ENCODE measurements at regions not wholly inside any gene's neighbourhood (a gene's known extent, or its start where the extent isn't known, plus 50 kb on each side); places are given as distances from the start of the nearest gene placed in this dataset.

DNA sequence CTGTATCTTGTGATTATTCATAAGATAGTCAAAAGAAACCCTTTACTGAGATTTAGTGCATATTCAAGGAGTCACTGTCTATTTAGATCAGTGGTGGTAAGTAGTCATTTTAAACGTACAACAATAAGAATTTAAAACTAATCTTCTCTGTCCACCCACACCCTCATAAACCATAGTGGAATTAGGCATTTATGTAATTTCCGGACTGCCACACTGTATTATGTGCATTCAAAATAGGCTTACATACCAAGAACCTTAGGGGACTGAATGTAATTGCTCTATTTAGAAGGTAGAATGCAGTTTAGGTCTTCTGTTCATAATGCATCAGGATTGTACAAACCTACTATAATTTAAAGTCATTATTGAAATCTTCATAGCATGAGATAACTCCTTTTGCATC lies 685.4 kb downstream of the TENT5A start:
- Mint-ChIP-seq H3K27ac (no peak overlapping the region), H3K4me3 (no peak overlapping the region), H3K27me3 (no peaks in the 10 kb centered on the region), H3K4me1 (ENCODE audit: low read depth) (no peaks in the 10 kb centered on the region), H3K9me3 (peaks cover 1% of the 10 kb centered on the region), H3K36me3 (ENCODE audit: low read depth) (no peaks in the 10 kb centered on the region)
- ChIA-PET POLR2A (no interaction called here), CTCF (no interaction called here)
- DNase-seq (no peak), ATAC-seq (no peak)
- intact Hi-C loops (cut with micrococcal nuclease), result no loop called here
- TF ChIP-seq, protein P1, sequence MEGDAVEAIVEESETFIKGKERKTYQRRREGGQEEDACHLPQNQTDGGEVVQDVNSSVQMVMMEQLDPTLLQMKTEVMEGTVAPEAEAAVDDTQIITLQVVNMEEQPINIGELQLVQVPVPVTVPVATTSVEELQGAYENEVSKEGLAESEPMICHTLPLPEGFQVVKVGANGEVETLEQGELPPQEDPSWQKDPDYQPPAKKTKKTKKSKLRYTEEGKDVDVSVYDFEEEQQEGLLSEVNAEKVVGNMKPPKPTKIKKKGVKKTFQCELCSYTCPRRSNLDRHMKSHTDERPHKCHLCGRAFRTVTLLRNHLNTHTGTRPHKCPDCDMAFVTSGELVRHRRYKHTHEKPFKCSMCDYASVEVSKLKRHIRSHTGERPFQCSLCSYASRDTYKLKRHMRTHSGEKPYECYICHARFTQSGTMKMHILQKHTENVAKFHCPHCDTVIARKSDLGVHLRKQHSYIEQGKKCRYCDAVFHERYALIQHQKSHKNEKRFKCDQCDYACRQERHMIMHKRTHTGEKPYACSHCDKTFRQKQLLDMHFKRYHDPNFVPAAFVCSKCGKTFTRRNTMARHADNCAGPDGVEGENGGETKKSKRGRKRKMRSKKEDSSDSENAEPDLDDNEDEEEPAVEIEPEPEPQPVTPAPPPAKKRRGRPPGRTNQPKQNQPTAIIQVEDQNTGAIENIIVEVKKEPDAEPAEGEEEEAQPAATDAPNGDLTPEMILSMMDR (IDR thresholded peaks at IDR 0.05), result no peak

DNA sequence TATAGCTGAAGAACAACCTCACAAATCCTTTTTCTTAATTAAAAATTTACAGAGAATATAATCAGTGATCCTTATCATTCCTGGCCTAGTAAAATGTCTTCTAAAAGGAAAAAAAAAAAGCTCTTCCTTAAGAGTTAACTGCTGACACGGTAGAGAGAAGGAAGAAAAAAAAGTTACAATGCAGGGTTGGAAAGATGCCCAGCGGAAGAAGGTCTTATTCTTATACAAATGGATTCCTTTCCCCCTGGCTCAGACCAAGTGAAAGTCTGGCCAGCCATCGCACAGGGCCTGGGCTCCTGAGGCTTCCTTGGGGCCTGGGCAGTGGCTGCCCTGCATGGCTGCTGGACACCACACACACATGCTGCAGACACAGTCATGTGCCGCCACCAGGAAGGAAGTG lies 688.6 kb downstream of the TENT5A start:
- H3K36me3 Mint-ChIP-seq (ENCODE audit: low read depth), result no peaks in the 10 kb centered on the region
- ChIA-PET CTCF (no interaction called here), POLR2A (no interaction called here)
- H3K4me3 Mint-ChIP-seq, result no peak overlapping the region
- ATAC-seq (no peak), DNase-seq (no peak)
- H3K9me3 Mint-ChIP-seq, result no peaks in the 10 kb centered on the region
- no peaks in the 10 kb centered on the region for H3K27me3 Mint-ChIP-seq
- no peaks in the 10 kb centered on the region for H3K4me1 Mint-ChIP-seq (ENCODE audit: low read depth)
- TF ChIP-seq, protein P1 (IDR thresholded peaks at IDR 0.05), result no peak
- H3K27ac Mint-ChIP-seq, result no peak overlapping the region
- intact Hi-C loops (cut with micrococcal nuclease), result no loop called here

DNA sequence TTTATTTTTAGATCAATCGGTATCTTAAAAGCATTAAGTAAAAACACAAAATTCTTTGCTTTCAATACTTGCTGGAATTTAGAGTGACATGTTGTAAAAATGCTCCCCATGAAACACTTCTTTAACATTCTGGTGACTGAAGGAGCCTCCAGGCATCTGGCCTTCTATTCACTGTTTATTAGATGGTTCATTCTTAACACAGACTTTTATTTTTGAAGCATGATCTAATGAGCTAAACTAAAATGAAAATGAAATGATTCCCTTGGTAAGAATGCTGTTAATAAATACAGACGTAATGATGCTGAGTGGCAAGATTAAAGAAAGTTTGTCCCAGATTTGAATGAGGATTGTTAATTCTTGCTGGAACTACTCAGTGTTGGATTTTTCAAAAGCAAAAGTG lies 698.4 kb downstream of the TENT5A start:
- CTCF ChIA-PET, result no interaction called here

DNA sequence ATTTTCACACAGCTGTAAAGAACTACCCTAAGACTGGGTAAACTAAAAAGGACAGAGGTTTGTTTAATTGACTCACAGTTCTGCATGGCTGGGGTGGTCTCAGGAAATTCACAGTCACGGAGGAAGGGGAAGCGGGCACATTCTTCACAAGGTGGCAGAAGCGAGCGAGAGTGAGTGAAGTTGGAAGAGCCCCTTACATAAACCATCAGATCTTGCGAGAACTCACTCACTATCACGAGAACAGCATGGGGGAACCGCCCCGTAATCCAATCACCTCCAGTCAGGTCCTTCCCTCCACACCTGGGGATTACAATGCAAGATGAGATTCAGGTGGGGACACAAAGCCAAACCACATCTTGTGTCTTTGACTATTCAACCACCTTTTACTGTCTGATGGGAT lies 700.5 kb downstream of the TENT5A start:
- H3K9me3 Mint-ChIP-seq, result peaks cover 2% of the 10 kb centered on the region
- no peak overlapping the region for H3K27ac Mint-ChIP-seq
- ATAC-seq (no peak), DNase-seq (no peak)
- ChIA-PET CTCF (no interaction called here), POLR2A (no interaction called here)
- no peak overlapping the region for H3K4me3 Mint-ChIP-seq
- TF ChIP-seq, protein P1 (IDR thresholded peaks at IDR 0.05), result no peak
- H3K4me1 Mint-ChIP-seq (ENCODE audit: low read depth), result no peaks in the 10 kb centered on the region
- no peaks in the 10 kb centered on the region for H3K27me3 Mint-ChIP-seq
- no peaks in the 10 kb centered on the region for H3K36me3 Mint-ChIP-seq (ENCODE audit: low read depth)
- intact Hi-C loops (cut with micrococcal nuclease), result no loop called here

More for the DNA sequence above, 698.4 kb downstream of the TENT5A start:
- Mint-ChIP-seq H3K9me3 (peaks cover 5% of the 10 kb centered on the region), H3K27ac (no peak overlapping the region), H3K4me3 (no peak overlapping the region), H3K27me3 (no peaks in the 10 kb centered on the region), H3K36me3 (ENCODE audit: low read depth) (no peaks in the 10 kb centered on the region), H3K4me1 (ENCODE audit: low read depth) (no peaks in the 10 kb centered on the region)
- ATAC-seq, result no peak
- POLR2A ChIA-PET, result no interaction called here
- DNase-seq, result no peak
- intact Hi-C loops (cut with micrococcal nuclease), result no loop called here
- TF ChIP-seq, protein P1 (IDR thresholded peaks at IDR 0.05), result no peak

DNA sequence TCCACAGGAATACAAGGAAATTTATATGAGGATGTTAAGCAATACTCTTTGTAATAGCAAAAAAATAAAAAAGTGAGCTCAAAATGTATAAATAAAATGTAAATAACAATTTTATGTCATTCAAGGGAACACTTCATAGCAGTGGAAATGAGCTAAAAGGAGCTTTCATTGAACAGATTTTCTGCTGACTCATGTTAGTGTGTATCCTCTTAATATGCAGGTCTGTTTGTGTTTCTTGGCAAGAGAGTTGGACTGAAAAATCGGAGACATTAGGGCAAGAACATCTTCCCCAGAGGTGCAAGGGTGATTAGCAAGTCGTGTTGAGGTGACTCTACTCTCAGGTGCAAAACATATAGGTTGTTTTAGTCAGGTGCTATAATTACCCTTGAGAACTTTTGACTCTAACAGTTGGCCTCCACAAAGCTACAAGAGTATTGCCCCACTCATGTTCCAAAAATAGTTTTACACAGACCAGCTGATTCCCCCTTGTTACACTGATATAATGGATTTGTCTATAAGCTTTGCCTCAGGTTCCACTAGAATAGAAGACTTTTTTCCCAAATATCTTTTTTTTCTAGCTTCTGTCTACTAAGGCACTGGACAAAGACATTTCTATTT lies 702.9 kb downstream of the TENT5A start:
- intact Hi-C loops (cut with micrococcal nuclease), result no loop called here
- no peaks in the 10 kb centered on the region for H3K36me3 Mint-ChIP-seq (ENCODE audit: low read depth)
- ATAC-seq (no peak), DNase-seq (no peak)
- H3K27me3 Mint-ChIP-seq, result no peaks in the 10 kb centered on the region
- H3K27ac Mint-ChIP-seq, result no peak overlapping the region
- peaks cover 2% of the 10 kb centered on the region for H3K9me3 Mint-ChIP-seq
- TF ChIP-seq, protein P1 (IDR thresholded peaks at IDR 0.05), result no peak
- no peak overlapping the region for H3K4me3 Mint-ChIP-seq
- ChIA-PET POLR2A (no interaction called here), CTCF (no interaction called here)
- no peaks in the 10 kb centered on the region for H3K4me1 Mint-ChIP-seq (ENCODE audit: low read depth)

Data from activated CD8-positive, alpha-beta T cell treated with anti-CD3 and anti-CD28 coated beads for 36 hours (primary cell).